NCI-H2171 (cell line): ENCODE measurements at regions not wholly inside any gene's neighbourhood (a gene's known extent, or its start where the extent isn't known, plus 50 kb on each side); places are given as distances from the start of the nearest gene placed in this dataset.

Experiments
- DNase-seq: peaks from one replicate; lab custom pipeline; 2025; lab: John Stamatoyannopoulos, UW

DNA sequence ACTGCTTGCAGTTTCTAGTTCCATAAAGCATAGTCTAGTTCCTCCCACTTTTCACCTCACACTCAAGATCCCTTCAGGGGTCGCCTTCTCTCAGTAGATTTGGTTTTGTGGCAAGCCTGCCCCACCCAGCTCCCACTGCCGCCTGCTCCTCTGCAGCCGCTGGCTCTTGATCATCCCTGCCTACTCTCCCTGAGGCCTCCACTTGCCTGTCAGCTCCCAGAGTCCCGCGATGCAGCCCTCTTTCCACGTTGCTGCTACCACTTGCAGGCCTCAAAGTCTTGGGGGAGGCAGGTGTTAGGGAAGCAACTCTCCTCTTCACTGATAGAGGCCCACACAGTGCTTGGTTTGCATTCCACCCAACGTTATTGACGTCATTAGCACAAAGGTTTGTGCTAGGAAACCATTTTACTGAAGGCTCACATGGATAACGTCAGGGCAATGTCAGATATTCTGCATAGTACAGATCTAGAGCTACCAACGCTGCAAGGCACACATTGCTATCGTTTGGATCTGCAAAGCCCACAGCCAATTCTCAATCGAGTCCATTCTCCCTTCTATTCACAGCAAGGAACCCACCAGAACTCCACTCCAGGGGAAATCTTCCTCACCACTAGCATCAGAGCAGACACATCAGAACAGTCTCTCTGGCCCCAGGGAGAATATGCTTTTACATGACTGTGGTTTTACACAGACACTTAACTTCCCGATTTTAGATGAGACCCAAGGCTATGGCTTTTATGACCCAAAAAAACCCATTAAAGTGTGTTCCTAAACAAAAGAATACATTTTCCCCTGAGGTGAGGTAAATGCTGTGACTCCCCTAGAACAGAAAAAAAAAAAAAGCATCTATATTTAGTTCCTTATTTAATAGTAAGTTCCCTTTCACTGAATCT, 519.5 kb upstream of the CAMK1G start:
- DNase-seq: no peak

- no peak for DNase-seq
Measured at GRCh38 chr1:209064850-209065706, 518.4 kb upstream of the CAMK1G start.

GRCh38 chr1:209072481-209072880, 511.0 kb upstream of the CAMK1G start:
- DNase-seq: no peak

DNA sequence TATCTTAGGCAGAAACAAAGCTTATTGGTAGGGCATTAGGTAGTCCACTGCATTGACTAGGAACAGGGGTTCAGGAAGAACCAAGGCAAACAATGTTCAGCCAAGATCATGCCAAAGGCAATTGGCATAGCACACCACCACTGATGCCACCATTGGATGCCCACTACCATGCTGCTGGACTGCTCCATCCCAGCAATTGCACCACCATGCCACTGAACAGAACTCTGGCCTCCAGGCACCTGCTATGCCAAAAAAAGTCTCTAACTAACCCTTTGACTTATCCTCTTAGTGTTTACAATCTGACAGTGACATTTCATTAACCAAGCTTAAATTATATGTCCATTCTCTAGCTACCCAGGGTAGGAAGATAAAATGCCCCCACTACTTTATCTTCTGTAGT, 509.6 kb upstream of the CAMK1G start:
- no peak for DNase-seq

DNA sequence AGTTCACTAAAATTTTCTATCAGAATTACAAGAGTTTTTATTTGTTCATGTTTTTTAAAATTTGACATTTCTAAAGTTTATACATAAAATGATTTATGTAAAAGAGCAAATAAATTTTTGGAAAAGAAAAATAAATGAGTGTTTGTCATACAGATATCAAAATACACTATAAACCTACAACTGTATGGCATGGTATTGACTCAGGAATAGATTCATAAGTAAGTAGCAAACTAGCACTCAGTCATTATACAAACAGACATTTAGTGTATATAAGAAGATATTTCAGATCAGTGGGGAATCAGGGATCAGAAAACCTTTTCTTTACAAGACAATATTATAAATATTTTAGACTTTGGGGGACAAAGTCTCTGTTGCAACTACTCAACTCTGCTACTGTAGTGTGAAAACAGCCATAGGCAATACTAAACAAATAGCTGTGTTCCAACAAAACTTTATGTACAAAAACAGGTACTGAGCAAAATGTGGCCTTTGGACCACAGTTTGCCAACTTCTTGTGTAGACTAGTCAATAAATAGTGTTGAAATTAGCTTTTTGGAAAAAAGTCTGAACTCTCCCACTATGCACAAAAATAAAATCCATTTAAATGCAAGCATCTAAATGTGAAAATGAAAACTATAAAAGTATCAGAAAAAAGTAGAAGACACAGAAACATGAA, 508.8 kb upstream of the CAMK1G start:
- DNase-seq: no peak

GRCh38 chr1:209076688-209077087, 506.8 kb upstream of the CAMK1G start:
- peak; percentile 7 for DNase-seq

DNA sequence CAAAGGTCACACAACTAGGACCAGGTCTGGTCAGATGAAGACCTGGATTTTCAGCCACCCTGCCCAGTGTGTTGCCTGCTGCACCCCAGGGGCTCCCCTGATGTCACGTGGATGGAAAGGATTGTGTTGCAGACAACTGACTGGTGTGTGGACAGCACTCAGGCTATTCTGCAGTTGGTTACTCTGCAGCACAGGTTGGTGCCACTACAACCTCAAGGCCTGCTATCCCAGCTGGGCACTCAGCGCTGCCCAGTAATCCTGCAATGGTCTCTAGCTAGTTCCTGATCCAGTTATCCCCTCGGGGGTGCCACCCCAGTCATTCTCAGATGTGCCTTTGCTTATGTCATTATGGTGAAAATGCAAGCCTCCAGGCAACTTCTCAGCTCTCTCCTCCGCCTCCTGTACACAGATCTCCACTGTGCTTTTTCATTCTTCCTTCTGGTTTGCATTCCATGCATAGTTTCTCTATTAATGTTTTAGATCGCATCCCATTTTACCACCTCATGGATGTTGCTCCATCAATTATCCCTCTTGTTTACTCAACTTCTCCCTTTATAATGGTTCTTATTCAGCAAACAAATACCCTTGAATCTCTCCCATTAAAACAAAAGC, 503.2 kb upstream of the CAMK1G start:
- no peak for DNase-seq

- DNase-seq: no peak
Measured at GRCh38 chr1:209086486-209087192, 496.9 kb upstream of the CAMK1G start.

GRCh38 chr1:209094384-209094783, 489.1 kb upstream of the CAMK1G start:
- DNase-seq: no peak

DNA sequence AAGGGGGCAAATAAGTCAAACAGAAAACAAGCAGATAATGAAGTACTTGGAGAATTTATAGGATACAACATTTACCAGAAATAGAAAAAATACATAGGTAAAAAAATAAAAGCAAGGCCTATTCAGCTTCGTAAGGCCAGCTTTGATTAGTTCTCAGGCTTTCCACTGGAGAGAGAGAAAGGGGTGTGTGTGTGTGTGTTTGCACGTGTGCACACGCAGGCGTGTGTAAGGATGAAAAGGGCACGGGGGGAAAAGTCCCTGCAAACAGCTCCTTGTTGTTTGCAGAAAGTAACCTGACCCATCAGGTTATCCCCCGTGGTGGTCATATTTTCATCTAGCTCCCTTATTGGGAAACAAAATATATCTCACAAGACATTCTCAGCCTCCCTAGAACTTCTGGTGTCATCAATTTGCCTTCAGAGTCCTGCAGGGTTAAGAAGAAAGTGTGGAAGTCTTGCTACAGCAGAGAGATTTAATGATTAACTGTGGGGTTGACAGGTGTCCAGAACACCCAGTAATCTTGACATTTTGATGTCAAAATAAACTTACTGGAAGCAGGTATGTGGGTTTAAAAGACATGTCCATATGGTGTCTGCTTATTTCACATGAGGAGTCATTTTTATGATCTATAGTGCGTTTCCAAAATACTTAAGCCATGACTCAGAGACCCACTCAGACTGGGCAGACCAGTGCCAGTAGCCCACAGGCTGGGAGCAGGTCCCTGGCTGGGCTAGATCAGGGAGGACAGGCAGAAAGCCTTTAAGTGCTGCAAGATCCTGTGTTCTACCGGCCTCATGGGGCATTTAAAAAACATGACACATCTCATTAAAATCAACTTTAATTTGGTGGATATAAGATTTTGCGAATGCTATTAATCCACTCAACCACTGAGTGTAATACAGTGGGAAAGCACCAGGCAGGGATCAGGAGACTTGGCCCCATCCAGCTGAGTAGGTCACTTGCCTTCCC, 487.6 kb upstream of the CAMK1G start:
- DNase-seq: no peak

DNA sequence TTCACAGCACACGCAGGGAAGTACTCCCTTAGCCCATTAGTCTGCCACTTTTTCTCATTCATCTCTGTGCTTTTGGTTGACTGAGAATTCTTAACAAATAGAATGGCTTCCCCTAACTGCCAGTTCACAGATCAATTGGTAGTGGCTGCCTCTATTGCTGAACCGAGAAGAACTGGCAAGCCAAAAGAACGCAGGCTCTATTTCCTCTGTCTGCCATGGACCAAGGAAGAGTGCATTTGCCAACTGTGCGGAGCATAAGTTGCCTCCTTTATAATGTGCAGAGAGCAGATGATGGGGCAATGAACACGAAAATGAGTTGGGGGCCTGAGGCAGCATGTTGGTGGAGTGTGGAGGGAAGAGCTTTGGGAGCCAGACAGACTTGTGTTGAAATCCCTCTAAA, 483.1 kb upstream of the CAMK1G start:
- no peak for DNase-seq

GRCh38 chr1:209101106-209101505, 482.4 kb upstream of the CAMK1G start:
- no peak for DNase-seq

GRCh38 chr1:209102120-209102519, 481.4 kb upstream of the CAMK1G start:
- no peak for DNase-seq

GRCh38 chr1:209102531-209102930, 481.0 kb upstream of the CAMK1G start:
- no peak for DNase-seq

GRCh38 chr1:209103092-209103491, 480.4 kb upstream of the CAMK1G start:
- DNase-seq: peak; percentile 58

GRCh38 chr1:209104646-209105045, 478.9 kb upstream of the CAMK1G start:
- no peak for DNase-seq

GRCh38 chr1:209105701-209106100, 477.8 kb upstream of the CAMK1G start:
- no peak for DNase-seq

DNA sequence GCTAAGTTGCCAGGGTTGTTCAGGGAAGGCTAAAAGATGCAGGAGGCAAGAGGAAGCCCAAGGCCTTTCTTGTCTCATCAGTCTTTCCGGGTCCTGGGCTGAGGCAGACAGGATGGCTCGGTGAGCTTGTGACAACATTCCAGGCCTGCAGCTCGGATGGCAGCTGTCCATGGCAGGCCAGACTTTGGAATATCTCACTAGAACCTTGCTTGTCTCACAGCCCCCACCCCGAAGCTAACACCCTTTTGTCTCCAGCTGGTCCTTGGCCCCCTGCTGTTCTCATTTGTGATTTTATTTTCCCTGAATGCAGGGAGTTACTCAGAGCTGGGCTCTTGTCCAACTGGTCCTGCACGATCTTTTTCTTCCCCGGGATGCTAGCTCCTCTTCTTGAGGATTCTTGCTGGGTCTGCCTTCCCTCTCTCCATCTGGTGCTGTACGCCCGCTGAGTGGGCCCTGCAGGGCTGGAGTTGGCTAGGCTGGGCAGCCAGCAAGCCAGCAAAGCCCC, 477.2 kb upstream of the CAMK1G start:
- peak; percentile 46 for DNase-seq

- no peak for DNase-seq
Measured at GRCh38 chr1:209106861-209107260, 476.7 kb upstream of the CAMK1G start.

- DNase-seq: no peak
Measured at GRCh38 chr1:209107535-209107934, 476.0 kb upstream of the CAMK1G start.
